ENCODE measurements at regions not wholly inside any gene's neighbourhood (a gene's known extent, or its start where the extent isn't known, plus 50 kb on each side); places are given as distances from the start of the nearest gene placed in this dataset.
A peak's percentile ranks its signal among the peaks of the same experiment; 100 is the strongest.

- peak; percentile 81 for DNase-seq (ENCODE audit: low spot score)
Observed at GRCh38 chr17:83144421-83145357, 65.3 kb downstream of the METRNL start.

DNA sequence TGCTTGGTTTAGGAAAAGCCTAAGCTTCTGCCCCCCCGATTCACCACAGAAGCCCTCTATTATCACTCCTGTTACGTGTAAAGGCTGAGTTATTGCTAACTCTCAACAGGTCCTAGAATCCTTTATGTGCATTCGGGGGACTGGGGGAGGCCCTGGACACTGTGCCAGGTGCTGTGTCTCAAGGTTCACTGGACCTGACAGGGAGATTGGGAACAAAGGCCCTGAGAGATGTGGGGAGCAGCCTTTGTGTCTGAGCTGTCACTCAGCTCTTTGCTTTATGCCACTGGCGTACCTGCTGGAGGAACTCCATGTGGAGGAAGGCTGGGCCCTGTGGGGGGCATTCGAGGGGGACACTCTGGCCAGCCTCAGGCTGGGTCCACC lies 65.9 kb downstream of the METRNL start:
- no peak for DNase-seq (ENCODE audit: low spot score)

DNA sequence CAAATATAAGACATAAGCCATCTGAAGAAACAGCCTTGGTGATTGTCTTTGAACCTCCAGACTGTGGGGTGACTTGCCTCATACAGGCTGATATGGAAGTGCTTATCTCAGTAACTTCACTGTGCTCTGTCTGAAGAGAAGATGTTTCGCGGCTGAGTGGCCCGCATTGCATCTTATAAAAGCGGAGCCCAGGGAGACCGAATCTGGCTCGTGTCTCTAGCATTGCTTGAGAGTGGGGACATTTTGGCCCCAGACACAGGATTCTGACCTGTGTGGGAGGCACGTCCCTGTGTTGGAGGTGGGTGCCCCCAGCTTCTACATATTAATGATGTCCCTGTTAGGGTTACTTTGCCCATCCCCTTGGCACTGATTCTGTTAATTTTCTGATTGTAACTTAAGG lies 66.4 kb downstream of the METRNL start:
- no peak for DNase-seq (ENCODE audit: low spot score)

DNA sequence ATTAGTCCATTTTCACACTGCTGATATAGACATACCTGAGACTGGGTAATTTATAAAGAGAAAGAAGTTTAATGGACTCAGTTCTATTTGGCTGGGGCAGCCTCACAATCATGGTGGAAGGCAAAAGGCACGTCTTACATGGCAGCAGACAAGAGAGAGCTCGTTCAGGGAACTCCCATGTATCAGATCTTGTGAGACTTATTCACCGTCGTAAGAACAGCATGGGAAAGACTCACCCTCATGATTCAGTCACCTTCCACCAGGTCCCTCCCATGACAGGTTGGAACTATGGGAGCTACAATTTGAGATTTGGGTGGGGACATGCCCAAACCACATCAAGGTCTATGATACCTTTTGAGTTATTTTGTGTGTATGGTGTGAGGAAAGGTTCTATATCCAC lies 66.9 kb downstream of the METRNL start:
- no peak for DNase-seq (ENCODE audit: low spot score)

DNA sequence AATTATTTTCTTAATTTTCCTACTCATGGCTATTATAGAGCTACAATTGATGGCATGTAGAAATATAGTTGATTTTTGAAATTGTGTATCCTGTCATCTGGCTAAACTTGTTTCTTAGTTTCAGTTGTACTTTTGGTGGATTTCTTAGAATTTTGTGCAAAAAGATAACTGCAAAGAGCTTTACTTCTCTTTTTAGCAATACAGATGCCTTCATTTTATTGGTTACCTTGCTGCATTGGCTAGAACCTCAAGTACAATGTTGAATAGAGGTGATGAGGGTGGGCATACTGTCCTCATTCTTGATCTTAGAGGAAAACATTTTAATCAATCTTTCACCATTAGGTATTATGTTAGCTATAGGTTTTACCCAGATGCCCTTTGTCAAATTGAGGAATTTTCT lies 67.9 kb downstream of the METRNL start:
- no peak for DNase-seq (ENCODE audit: low spot score)

GRCh38 chr17:83148317-83149028 lies 69.1 kb downstream of the METRNL start:
- DNase-seq (ENCODE audit: low spot score), result no peak

DNA sequence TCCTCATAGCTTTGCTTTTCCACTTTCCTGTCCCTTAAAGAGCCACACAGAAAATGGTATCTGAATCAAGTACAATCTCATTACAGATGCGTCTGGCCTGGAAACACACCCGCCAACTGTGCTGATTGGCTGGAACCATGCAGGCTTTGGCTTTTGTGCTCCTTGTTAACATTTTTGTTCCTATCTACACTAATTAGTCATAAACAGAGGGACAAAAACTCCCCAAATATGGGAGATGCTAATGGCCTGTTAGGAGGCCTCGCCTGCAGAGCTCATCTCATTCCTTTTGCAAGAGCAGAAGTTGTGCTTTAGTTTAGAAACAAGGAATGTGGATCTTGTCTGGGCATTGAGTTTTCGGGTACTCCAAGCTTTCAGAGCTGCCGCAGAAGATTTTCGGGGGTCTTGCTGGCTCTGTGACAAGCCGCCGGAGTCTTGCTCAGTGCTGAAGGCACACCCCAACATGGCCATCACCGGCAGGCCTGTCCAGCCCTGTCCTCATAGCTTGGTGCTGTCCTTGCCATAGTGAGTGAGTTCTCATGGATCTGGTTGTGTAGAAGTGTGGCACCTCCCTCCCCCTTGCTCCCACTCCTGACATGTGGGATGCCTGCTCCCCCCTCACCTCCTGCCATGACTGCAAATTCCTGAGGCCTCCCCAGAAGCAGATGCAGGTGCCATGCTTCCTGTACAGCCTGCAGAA lies 69.8 kb downstream of the METRNL start:
- DNase-seq (ENCODE audit: low spot score), result no peak

DNA sequence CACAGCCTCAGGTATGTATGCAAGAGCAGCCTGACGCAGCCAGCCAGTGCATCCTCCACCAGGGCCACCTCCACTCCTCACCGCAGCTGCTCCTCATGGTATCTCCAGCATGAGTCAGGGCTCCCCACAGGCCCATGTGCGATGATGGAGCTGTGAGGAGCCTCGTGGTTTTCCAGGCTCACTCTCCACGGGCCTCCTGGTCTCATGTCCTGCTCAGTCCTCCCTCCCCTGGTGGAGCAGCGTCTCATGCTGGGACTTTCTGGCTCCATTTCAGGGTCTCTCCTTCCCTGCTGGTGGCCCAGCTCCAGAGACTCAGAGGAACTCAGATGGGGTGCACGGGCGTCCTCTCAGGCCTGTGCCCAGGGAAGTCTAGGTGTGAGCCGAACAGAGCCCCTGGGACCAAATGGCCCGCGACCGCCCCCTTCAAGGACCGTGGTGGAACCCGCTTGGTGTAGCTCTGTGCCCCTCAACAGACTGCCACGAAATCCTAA lies 70.4 kb downstream of the METRNL start:
- peak; percentile 38 for DNase-seq (ENCODE audit: low spot score)

DNA sequence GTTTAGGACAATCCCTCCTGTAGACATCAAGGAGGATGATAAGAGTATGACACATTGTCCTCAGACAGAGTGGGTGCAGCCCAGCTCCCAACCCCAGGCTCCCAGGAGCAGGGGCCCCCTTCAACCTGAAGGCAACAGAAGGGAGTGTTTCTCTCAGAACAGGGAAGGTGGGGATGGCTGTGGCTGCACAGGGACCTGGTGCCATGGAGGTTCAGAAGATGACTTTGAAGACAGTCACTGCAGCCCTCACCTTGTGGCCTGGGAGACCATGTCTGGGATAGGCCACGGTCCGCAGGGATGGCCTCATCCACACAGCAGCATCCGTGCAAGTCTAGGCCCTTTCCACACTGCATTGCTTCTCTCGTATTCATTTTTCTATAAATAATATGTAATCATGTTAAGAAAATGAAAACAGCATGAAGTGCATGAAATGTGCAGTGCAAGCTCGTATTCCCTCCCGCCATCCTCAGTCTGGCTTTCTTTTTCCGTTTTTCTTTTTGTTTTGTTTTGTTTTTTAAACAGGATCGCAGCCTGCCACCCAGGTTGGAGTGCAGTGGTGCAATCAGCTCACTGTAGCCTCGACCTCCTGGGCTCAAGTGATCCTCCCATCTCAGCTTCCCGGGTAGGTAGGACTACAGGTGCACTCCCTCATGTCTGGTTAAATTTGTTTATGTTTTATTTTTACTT lies 71.1 kb downstream of the METRNL start:
- no peak for DNase-seq (ENCODE audit: low spot score)

DNA sequence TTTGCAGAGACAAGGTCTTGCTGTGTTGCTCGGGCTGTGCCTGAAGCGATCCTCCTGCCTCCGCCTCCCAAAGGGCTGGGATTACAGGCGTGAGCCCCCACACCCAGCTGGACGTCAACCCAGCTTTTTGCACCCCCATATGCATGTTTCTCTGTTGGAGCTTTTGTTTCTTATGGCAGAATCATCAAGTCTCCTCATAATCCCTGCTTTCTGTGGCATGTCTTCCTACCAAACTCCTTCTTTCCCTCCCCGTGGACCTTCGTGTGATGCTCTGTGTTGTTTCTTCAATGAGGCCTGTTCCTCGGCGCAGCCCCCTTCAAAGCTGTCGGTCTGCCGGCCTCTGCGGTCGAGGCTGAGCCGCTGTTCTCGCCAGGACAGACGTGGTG lies 71.6 kb downstream of the METRNL start:
- DNase-seq (ENCODE audit: low spot score), result no peak

GRCh38 chr17:83151442-83152226 lies 72.2 kb downstream of the METRNL start:
- DNase-seq (ENCODE audit: low spot score), result no peak

- no peak for DNase-seq (ENCODE audit: low spot score)
Observed at GRCh38 chr17:83152227-83152744, 72.9 kb downstream of the METRNL start.

DNA sequence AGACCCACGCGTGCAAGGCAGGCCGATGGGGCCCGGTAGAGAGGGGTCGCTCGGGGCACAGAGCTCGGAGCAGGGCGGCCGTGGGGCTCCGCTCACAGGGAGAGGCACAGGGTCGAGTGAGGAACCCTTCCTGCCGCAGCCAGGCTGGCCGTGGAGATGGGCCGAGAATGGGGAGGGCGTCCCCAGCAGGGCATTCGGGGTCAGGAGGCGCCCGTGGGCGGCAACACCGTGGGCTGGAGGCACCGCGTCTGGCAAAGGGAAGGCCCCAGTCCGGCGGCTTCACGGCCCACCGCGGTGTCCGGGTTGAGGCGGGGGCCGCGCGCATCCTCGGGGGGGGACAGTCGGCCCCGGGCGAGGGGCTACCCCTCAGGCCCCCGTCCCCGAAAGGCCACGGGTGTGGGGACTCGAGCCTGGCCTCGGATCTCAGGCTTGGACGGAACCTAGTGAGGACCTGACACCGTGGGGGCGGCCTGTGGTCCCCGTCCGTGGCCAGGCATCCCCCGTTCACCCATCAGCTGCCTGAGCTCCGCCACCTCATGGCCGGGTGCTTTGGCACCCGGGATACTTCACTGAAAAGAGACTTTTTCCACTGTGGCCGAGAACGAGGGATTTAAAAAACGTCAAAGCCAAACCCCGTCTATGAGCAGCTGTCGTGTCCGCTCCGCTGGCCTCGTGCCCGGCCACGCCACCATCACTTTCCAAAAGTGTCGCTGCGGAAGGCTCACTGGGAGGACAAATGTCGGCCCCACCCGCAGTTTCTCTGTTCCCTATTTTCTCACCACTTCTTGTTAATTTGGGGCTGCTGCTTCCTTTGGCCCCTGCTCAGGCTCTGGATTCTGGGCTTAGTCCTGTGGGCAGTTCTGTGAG lies 73.6 kb downstream of the METRNL start:
- no peak for DNase-seq (ENCODE audit: low spot score)

DNA sequence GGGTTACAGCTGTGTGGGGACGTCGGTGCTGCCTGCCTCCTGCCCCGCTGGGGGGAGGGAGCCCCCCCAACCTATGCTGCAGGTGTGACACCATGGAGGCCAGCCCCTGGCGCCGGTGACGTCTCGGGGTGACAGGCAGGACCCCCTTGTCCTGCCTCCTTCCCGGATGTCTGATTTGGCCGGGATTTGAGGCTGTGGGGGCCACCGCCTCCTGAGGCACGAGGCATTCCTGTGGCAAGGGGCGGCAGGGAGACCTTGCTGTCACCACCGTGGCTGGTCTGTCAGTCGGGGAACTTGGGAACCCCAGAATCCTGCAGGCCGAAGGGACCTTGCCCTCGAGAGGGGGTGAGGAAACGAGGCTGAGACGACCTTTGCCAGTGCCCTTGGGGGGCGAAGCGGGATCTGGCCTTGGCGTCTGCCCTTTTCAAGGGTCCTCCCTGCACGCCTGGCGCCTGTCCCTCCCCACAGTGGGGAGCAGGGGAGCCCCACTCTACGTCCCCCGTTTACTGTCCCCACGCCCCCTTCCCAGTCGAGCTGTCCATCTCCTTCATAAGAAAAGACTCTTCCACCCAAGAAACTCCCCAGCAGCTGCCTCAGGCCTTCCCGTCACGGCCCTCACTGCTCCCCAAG lies 74.4 kb downstream of the METRNL start:
- DNase-seq (ENCODE audit: low spot score), result no peak

- DNase-seq (ENCODE audit: low spot score), result no peak
Observed at GRCh38 chr17:83154311-83155127, 75.1 kb downstream of the METRNL start.

GRCh38 chr17:83155128-83156121 lies 76.0 kb downstream of the METRNL start:
- peak; percentile 90 for DNase-seq (ENCODE audit: low spot score)

- DNase-seq (ENCODE audit: low spot score), result no peak
Observed at GRCh38 chr17:83156408-83156807, 77.0 kb downstream of the METRNL start.

Measured in AG08395 (cell line).